Urothelium cell line (cell line): ENCODE measurements at regions not wholly inside any gene's neighbourhood (a gene's known extent, or its start where the extent isn't known, plus 50 kb on each side); places are given as distances from the start of the nearest gene placed in this dataset.

Experiments
- DNase-seq: peaks from one replicate; pipeline ENCODE4 v3.0.0; 2011; ENCODE audit warnings: low spot score, mixed read lengths
- FAIRE-seq: peaks from 2 replicates; lab custom pipeline; 2011; peaks lifted over from hg19 to GRCh38; lab: Jason Lieb, UNC

DNA sequence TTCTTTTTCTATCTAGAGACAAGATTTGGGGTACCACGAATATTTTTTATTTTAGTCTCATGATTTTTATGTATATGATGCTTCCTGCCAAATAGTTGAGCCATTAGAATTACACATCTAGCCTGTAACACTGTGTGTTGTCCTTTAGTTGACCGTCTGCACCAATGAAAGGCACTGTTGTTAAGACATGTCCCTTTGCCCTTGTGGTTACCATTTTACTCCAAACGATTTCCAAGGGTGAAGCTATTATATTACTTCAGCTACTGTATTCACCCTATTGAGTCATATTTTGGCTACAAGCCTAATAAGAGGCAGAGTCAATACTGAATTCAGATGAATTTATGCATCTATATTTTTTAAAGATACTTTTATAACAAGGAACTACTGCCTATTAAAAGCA, 207.6 kb downstream of the CETN3 start:
- FAIRE-seq (no peak), DNase-seq (peak; percentile 57)

DNA sequence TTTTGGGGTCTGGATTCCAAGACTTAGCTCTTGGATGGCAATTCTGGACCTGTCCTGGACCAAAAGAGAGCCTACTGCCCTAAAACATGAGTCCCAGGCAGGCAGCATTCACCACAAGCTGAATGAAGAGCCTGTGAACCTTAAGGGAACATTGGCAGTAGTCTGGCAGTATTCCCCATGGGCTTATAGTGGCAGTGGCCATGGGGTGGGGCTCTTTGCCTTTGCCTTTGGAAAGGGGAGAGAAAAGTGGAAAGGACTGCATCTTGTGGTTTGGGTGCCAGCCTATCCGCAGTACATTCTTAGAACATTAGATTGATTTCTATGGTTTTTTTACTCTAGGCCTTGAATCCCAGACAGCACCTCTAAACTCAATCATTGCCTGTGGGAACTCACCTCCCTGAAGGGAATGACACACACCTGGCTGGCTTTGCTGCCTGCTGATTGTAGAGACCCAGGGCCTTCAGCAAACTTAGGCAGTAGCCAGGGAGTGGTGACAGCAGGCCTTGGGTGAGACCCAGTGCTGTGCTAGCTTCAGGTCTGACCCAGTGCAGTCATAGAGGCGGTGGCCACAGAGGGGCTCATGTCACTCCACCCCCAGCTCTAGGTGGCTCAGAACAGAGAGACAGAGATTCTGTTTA, 216.3 kb downstream of the CETN3 start:
- DNase-seq = no peak
- no peak for FAIRE-seq

DNA sequence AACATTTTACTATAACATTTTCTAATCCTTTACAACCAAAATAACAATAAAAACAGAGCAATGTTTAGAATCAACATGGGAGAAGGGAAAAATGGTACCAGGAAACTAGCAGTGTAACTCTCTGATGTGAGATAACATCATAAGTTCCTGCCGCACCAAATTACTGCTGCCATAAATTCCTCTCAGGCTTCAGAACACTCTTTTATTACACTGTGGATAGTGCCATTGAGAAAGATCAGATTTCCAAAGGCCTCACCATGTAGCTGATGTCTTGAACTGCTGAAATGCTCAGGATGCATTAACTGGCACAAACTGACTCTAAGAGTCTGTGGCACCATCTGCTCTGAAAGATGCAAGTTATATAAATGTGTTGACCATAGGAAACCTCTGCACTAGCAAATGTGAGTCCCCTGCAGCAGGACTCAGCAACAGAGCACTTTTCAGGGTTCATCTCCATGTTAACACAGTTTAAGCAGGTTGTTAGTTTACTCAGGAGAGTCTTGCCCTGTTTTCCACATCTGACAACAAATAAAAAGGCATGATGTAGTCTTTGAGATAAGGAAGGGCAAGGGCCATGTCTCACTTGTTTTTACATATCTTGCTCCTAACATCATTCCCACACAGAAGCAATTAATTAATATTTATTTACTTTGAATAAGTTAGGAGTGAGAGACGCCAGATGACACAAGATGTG, 218.1 kb downstream of the CETN3 start:
- FAIRE-seq (no peak), DNase-seq (no peak)

DNA sequence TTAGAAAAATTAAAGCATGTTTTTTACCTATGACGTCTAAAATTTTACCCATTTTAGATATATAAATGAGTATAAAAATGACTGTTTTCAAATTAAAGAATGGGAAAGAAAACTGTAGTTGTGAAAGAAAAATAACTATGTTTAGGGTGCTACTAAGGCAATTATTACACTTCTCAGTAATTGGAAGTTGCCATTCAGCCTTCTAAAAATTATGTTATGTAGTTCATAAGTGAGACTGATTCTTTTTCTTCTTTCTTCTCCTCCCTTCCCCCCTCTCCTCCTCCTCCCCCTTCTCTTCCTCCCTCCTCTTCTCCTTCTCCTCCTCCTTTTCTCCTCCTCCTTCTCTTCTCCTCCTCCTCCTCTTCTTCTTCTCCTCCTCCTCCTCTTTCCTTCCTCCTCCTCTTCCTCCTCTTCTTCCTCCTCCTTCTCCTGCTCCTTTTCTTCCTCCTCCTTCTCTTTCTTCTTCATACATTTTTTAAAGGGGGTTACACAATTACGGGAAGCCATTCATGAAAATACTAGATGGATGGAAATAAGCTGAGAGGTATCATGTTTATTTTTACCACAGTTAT, 223.6 kb downstream of the CETN3 start:
- FAIRE-seq (no peak), DNase-seq (no peak)

DNA sequence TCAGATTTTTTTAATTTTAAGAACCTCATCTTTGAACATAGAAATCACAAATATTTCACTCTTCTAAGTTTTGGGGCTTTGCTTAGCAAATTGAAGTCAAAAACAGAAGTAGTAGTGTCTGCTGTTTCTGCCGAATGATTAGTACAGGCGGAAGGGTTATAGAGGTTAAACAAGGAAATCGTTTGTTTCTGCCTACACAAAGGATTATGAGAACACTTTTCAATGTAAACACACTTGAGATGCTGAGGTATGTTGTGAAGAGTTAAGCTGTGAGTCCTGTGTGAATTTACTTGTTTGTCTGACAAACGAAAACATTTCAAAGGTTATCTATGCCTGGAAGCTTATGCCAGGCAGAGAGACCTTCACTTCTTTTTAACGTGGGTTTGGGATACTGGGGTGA, 224.8 kb downstream of the CETN3 start:
- FAIRE-seq (no peak), DNase-seq (no peak)

DNA sequence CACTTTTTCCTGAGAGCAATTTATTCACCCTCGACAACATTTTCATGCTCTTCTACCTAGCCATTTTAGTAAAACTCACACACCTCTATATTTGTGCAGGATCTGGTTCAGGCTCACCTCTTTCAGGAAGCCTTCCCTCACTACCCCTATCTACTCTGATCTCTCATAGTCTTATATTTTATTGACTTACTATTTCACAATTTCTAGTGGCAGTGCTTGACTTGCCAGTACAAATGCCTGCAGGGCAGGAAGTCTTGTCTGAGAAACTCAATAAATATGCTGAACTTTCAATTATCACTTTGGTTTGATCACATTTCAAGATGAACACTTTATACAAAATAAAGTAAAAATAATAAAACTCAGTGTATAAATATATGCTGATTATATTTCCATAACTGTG, 226.8 kb downstream of the CETN3 start:
- FAIRE-seq = no peak
- DNase-seq = no peak

DNA sequence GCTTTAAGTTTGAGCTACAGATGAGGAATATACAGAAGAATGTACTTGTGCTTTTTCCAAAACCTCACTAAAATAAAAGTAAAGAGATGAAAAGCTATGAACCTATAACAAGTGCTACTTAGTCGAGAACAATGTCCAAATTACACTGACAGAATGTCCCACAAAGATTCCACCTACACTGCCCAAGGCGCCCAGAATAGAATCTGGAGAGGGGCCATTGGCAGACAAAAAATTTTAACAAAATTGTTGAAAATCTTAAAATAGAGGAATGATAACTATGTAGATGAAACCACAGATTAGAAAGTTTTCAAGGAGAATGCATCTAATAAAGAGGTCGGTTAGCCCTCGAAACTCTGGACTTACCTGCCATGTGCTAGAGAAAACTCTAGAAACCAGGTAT, 235.3 kb downstream of the CETN3 start:
- FAIRE-seq (no peak), DNase-seq (no peak)

DNA sequence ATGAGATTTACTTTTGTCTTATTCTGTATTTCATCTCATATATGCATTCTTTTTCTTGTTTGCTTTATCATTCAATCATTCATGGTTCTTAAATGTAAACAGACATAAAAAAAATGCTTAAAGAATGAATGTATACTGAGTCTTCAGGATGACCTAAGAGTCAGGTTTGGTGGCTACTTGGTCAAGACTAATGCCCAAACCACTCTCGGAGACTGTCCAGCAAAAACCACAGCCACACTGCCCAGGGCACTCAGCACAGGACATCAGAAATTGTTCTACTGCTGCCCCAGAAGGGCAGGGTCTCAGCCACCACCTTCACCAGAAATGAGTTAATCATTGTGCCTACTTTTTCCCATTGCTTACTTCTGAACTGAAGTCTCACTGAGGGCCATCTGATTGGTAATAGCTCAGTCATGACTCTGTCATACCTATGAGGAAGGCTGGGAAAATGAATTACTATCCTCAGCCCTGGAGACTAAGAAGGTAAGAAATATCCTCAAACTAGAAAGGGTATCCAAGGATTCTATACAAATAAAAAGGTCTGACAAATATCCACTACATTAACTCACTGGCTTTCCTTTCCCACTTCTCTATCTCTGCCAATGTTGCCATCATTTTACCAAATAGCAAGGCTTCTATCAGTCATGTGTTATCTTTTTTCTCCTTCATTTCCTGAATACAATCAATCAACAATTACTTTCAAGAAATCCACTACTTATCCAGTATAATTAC, 236.1 kb downstream of the CETN3 start:
- FAIRE-seq (no peak), DNase-seq (no peak)

DNA sequence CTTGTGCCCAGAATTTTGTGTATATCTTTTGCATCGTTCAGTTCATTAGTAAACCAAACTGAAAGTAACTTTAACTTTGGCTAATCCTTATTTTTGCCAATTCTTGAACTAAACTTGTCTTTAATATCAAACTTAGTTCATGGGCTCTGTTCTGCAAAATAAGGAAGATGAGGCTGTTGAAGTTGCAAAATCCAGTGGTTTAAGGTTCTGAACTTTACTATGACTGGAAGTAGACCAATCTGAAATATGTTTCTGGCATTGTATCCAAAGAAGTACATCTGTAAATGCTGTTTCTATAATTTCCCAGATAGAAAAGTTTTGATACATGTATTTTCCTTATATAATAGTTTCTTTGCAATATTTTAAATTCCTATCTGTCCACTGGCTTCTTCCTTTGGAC, 238.1 kb downstream of the CETN3 start:
- DNase-seq (no peak), FAIRE-seq (no peak)

DNA sequence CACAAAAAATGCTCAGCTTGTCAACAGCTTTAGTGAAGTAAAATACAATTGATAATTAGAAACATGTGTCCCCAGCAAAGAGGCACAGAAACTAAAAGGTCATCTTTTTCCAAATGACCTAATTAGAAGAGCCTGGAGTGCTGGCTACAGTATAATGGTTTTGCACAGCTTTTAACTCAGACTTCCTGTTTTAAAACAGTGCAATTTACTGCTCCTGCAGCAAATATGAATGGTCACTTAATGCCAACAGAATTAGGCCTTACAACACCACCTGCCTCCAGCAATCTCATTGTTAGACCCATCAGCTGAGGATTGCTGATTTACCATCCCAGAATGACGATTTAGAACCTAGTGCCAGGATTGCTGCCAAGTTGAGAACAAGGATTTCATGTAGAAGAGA, 239.3 kb downstream of the CETN3 start:
- DNase-seq (no peak), FAIRE-seq (no peak)

DNA sequence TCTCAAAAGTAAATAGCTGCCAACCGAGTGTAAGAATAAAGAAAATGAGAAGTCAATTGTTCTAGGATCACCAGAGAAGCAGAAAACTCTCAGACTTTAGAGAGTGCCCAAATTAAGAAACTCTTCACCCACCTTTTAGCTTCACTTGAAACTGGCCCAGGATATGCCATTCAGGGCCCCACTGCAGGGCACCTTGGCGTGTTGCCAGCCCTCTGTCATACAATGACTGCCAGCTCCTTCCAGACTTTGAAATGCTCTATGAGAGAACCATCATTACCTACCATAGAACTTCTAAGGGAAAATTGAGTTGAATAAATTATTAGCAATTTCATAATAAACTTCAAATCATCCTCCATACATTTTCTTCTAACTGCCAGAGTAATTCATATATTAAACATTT, 240.5 kb downstream of the CETN3 start:
- no peak for DNase-seq
- FAIRE-seq = no peak

DNA sequence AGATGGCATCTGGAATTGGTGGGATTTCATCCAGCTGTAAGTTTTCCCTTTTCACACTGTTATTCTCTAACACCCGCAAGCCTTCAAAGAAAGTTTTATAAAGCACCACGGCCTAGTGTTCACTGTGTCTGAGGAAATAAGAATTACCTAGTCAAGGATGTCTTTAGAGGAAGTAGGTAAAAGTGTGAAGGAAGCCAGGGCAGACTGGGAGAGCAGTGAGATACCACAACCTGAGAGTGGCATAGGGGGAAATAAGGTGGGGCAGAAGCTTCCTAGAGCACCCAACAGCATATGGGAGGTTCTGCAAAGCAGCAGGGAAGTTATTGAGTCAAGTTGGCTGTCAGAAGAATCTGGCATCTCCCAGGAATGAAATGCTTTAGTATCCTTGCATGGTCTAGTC, 241.2 kb downstream of the CETN3 start:
- no peak for DNase-seq
- no peak for FAIRE-seq

DNA sequence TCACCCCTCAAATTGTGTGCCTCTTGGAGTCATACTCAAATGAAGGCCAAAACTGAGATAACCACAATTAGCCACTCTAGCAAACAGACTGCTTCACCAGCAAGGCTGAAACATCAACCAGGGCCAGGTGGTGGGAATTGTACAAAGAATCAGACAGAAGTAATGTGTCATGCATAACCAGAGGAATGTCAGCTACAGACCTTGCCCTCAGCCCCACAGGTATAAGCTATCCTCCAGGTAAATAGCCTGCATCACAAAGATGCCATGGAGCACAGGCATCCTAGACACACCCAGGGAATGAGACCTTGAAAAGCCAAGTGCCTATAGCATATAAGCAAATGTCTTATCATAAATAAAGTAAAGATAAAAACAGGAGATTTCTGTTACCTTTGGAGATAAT, 242.7 kb downstream of the CETN3 start:
- no peak for DNase-seq
- FAIRE-seq = no peak

DNA sequence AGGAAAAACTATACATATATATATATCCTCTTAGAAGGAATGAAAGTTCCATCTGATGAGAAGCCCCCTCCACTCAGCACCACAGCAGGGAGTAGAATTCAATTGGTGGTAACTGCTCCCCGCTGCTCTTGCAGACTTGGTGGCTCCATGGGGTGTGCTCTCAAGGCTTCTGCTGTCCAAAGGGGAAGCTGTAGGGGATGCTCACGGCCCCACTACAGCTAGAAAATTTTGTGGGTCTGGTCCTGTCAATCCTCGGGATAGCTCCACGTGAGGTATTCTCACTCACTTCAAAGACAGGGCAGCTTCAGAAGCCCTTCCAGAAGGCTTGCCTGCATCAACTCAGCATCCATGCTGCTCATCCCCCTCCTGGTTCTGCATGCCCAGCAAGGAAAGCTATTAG, 247.2 kb downstream of the CETN3 start:
- FAIRE-seq (no peak), DNase-seq (no peak)

DNA sequence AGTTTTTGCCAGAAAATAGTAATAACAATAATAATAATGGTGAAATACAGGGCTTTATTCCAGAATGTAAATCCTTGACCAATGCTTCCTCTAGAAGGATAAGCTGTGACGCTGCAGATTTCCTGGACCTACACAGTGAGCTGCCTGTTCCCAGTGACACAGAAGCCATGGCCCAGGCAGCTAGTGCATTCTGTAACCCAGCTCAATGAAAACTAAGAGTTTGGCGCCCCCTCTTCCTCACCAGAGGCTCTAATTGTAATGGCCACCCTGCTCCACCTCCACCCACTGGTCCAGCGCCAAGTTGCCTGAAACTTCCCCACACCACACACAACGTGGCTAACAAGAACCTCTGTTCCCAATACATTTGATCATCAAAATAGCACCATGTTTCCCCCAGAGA, 248.1 kb downstream of the CETN3 start:
- DNase-seq (peak; percentile 15), FAIRE-seq (no peak)

DNA sequence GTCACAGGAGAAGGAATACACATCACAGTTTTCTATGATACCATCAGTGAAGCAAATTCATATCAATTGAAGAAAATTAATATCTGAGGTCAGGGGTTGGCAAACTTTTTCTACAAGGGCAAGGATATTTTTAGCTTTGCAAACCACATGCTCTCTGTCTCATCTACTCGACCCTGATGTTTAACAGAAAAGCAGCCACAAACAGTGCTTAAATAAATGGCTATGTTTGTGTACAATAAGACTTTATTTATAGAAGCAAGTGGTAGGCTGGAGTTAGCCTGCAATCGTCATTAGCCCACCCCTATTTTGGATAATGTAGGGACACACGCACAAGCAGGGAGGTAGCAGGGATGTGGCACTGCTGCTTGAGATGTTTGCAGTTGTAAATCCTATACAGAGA, 251.4 kb downstream of the CETN3 start:
- DNase-seq = no peak
- no peak for FAIRE-seq

DNA sequence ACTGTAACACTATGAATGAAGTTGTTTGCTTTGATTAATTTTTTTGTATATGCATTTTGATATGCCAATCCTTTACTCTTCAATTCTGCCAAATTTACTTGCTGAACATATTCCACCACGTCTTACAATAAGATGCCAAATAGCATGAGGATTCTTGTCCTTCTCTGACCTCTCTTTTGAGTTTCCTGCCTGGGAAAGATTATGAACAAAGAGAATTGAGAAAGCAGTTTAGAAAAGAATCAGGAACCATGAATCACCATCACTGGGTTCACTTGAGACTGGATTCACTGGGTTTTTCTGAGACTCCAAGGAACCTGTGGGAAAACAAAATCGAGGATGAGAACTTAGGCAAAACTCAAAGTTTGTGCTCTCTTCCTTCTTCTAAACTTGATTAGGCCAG, 256.5 kb downstream of the CETN3 start:
- FAIRE-seq (no peak), DNase-seq (no peak)

DNA sequence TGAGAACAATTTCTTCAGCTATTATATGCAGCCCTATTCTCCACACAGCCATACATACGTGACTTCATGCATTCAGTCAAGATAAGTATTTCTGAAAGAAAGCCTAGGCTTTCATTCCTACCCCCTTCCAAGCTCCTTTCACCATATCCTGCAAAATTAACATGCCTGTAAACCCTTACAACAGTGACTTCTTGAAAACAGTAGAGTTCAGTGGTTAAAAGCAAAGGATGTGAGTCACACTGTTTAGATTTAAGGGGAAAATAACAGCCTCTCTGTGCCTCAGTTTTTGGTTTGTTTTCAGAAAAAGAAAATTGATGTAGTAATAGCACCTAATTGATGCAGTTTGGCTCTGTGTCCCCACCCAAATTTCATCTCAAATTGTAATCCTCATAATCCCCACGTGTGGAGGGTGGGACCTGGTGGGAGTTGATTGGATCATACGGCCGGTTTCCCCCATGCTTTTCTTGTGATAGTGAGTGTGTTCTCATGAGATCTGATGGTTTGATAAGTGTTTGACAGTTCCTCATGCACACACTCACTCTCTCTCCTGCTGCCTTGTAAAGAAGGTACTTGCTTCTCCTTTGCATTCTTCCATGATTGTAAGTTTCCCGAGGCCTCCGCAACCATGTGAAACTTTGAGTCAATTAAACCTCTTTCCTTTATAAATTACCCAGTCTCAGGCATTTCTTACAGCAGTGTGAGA, 264.8 kb downstream of the CETN3 start:
- DNase-seq = no peak
- FAIRE-seq = no peak

DNA sequence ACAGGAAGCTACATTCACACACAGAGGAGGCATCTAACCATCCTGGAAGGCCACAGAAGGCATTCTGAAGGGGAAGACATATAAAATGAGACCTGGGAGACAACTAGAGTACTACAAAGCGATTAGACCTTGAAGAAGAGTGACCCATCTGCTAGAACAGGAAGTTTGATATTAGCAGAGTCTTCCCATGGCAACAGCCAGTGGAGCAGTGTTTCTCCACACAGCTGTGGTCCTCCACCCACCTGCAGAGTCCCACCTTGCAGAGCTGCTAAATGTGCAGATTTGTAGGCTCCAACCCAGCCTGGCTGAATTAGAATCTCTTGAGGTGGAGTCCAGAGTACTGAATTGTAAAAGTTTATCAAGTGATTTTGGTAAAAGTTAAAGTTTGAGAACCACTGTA, 267.0 kb downstream of the CETN3 start:
- FAIRE-seq = no peak

DNA sequence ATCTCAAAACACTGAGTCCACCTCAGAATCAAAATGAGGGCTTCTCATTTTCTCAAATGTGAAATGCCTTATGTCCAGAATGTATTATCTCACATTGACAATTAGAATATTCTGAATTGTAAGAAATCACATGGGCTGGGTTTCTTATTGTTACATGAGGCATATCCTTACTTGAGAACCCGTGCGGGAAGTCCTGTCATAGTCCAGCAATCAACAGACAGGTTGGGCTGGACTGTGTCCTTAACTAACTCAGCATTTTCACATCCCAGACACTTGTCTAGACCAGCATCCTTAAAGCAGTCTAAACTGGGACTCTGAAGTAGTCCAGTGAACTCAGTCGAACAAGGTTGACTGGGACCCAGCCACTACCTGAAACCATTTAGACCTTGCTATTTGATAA, 267.6 kb downstream of the CETN3 start:
- DNase-seq (no peak), FAIRE-seq (no peak)

More for the DNA sequence above, 267.0 kb downstream of the CETN3 start:
- no peak for DNase-seq

DNA sequence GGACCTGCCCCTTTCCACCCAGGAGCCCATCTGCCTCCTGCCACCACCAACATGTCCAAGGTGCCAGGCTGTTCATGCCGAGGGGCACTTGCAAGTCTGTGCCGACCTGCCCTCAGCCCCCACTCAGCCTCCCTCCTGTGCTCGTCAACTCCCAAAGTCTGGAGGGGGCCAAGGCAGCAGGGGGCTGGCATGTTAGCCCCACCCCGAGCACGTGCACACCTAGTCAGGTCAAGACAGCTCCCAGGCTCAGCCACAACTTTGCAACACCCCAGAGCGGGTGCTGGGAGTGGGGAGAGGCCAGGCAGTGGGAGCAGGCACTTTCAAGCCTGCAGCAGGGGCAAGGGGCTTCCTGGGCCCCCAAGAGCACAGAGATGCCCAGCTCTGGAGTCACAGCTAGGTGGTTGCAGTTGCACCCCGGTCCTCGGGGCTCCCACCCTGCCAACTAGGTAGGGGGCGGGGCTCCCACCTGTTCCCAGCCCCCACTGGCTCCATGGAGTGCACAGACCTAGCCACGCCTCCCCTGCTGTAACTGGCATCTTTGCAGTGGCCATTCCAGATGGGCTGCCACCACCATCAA, 272.5 kb downstream of the CETN3 start:
- no peak for DNase-seq
- no peak for FAIRE-seq
